ENCODE measurements at regions not wholly inside any gene's neighbourhood (a gene's known extent, or its start where the extent isn't known, plus 50 kb on each side); places are given as distances from the start of the nearest gene placed in this dataset.

GRCh38 chr13:68378294-68378693, 1148.2 kb upstream of the PCDH9 start:
- TF ChIP-seq CTCF (IDR thresholded peaks at IDR 0.05) (no peak), POLR2A (IDR thresholded peaks at IDR 0.05) (no peak)
